Upper lobe of left lung (tissue), 4 donors: ENCODE measurements at regions not wholly inside any gene's neighbourhood (a gene's known extent, or its start where the extent isn't known, plus 50 kb on each side); places are given as distances from the start of the nearest gene placed in this dataset.

Source experiments
- EP300 ChIP-seq, 4 donors: sonication (generic); formaldehyde crosslinking; IDR thresholded peaks; one replicate each; pipeline ENCODE4 v1.5.1; 2017; ENCODE audit warnings: antibody characterized with exemption in 4 of 4, control low read depth in 2 of 4
- POLR2A ChIP-seq, 4 donors: fragments of 450-650 bp; IDR thresholded peaks; one replicate each; pipeline ENCODE4 v1.5.1; 2016 to 2017; ENCODE audit warnings: antibody characterized with exemption in 4 of 4, mild to moderate bottlenecking in 2 of 4
- POLR2AphosphoS5 ChIP-seq, 2 donors: sonication (generic); formaldehyde crosslinking; IDR thresholded peaks; one replicate each; pipeline ENCODE4 v1.5.1; 2017; ENCODE audit warnings: antibody characterized with exemption in 2 of 2
- TF ChIP-seq, protein P1 (sequence below), 6 experiments: fragments of 450-650 bp in 4 of 6; fragments of 200-600 bp in 2 of 6; sonication (generic) in 2 of 6; IDR thresholded peaks; one replicate each; pipeline ENCODE4 v1.5.1; 2016 to 2019; ENCODE audit warnings: antibody characterized with exemption in 6 of 6

- TF ChIP-seq, protein P1, sequence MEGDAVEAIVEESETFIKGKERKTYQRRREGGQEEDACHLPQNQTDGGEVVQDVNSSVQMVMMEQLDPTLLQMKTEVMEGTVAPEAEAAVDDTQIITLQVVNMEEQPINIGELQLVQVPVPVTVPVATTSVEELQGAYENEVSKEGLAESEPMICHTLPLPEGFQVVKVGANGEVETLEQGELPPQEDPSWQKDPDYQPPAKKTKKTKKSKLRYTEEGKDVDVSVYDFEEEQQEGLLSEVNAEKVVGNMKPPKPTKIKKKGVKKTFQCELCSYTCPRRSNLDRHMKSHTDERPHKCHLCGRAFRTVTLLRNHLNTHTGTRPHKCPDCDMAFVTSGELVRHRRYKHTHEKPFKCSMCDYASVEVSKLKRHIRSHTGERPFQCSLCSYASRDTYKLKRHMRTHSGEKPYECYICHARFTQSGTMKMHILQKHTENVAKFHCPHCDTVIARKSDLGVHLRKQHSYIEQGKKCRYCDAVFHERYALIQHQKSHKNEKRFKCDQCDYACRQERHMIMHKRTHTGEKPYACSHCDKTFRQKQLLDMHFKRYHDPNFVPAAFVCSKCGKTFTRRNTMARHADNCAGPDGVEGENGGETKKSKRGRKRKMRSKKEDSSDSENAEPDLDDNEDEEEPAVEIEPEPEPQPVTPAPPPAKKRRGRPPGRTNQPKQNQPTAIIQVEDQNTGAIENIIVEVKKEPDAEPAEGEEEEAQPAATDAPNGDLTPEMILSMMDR (IDR thresholded peaks at IDR 0.05), result no peak
- TF ChIP-seq POLR2A (IDR thresholded peaks at IDR 0.05) (no peak), EP300 (IDR thresholded peaks at IDR 0.05) (no peak), POLR2AphosphoS5 (IDR thresholded peaks at IDR 0.05) (no peak)
These were observed 96.9 kb upstream of the WLS start for GRCh38 chr1:68329096-68329835.
